SK-N-SH treated with all-trans-retinoic acid at 6 μM for 48 hours (cell line): ENCODE measurements at regions not wholly inside any gene's neighbourhood (a gene's known extent, or its start where the extent isn't known, plus 50 kb on each side); places are given as distances from the start of the nearest gene placed in this dataset.

Source experiments
- ATAC-seq: fragments of 200-7000 bp; cut with Tn5 transposase; 3 replicates; pipeline ENCODE4 v1.9.1; 2020; ENCODE audit warnings: mild to moderate bottlenecking, moderate library complexity
- ARNTL ChIP-seq: fragments of 450-650 bp; formaldehyde crosslinking; IDR thresholded peaks from 2 replicates; pipeline ENCODE4 v1.5.0; 2020; ENCODE audit warnings: low read depth, mild to moderate bottlenecking, moderate library complexity, borderline replicate concordance
- BACH2 ChIP-seq: fragments of 250-450 bp; sonication (Bioruptor Pico); IDR thresholded peaks from 2 replicates; pipeline ENCODE4 v1.9.0; 2021; ENCODE audit warnings: mild to moderate bottlenecking, borderline replicate concordance
- CSDC2 ChIP-seq: fragments of 250-450 bp; sonication (Bioruptor Pico); IDR thresholded peaks from 2 replicates; pipeline ENCODE4 v1.5.0; 2020; ENCODE audit warnings: mild to moderate bottlenecking, moderate library complexity
- CSRNP3 ChIP-seq: fragments of 250-450 bp; sonication (Bioruptor Pico); IDR thresholded peaks from 2 replicates; pipeline ENCODE4 v1.5.1; 2021; ENCODE audit warnings: mild to moderate bottlenecking, moderate library complexity
- ESRRG ChIP-seq: fragments of 250-450 bp; sonication (Bioruptor Pico); IDR thresholded peaks from 2 replicates; pipeline ENCODE4 v1.6.1; 2021; ENCODE audit warnings: mild to moderate bottlenecking
- GLIS3 ChIP-seq: fragments of 250-450 bp; sonication (Bioruptor Pico); IDR thresholded peaks from 2 replicates; pipeline ENCODE4 v1.5.0; 2020; ENCODE audit warnings: mild to moderate bottlenecking, moderate library complexity
- ISL1 ChIP-seq: fragments of 250-450 bp; sonication (Bioruptor Pico); IDR thresholded peaks from 2 replicates; pipeline ENCODE4 v2.1.2; 2022; ENCODE audit warnings: mild to moderate bottlenecking, moderate library complexity
- OSR1 ChIP-seq: fragments of 250-450 bp; sonication (Bioruptor Pico); IDR thresholded peaks from 2 replicates; pipeline ENCODE4 v1.8.0; 2022; ENCODE audit warnings: moderate library complexity, mild to moderate bottlenecking, inconsistent platforms
- POU6F1 ChIP-seq: fragments of 250-450 bp; sonication (Bioruptor Pico); IDR thresholded peaks from 2 replicates; pipeline ENCODE4 v1.8.0; 2021; ENCODE audit warnings: low read depth, mild to moderate bottlenecking, moderate library complexity, borderline replicate concordance
- PPARA ChIP-seq: fragments of 250-450 bp; sonication (Bioruptor Pico); IDR thresholded peaks from 2 replicates; pipeline ENCODE4 v1.5.0; 2020; ENCODE audit warnings: mild to moderate bottlenecking, borderline replicate concordance
- RARB ChIP-seq: fragments of 250-450 bp; sonication (Bioruptor Pico); IDR thresholded peaks from 2 replicates; pipeline ENCODE4 v1.8.0; 2021; ENCODE audit warnings: mild to moderate bottlenecking, moderate library complexity
- TCF4 ChIP-seq: fragments of 250-450 bp; sonication (Bioruptor Pico); IDR thresholded peaks from 2 replicates; pipeline ENCODE4 v1.8.0; 2021; ENCODE audit warnings: mild to moderate bottlenecking, moderate library complexity, borderline replicate concordance
- TOX ChIP-seq: fragments of 250-450 bp; sonication (Bioruptor Pico); IDR thresholded peaks from 2 replicates; pipeline ENCODE4 v1.8.0; 2021; ENCODE audit warnings: mild to moderate bottlenecking, moderate library complexity, borderline replicate concordance
- ZC3H10 ChIP-seq: fragments of 250-450 bp; sonication (Bioruptor Pico); IDR thresholded peaks from 2 replicates; pipeline ENCODE4 v1.5.1; 2021; ENCODE audit warnings: mild to moderate bottlenecking, moderate library complexity
- ZFP3 ChIP-seq: fragments of 250-450 bp; sonication (Bioruptor Pico); IDR thresholded peaks from 2 replicates; pipeline ENCODE4 v1.5.0; 2020; ENCODE audit warnings: mild to moderate bottlenecking, moderate library complexity
- ZFP30 ChIP-seq: fragments of 450-650 bp; formaldehyde crosslinking; IDR thresholded peaks from 2 replicates; pipeline ENCODE4 v1.5.0; 2022; ENCODE audit warnings: mild to moderate bottlenecking, moderate library complexity
- ZNF565 ChIP-seq: fragments of 450-650 bp; formaldehyde crosslinking; conservative IDR thresholded peaks from 2 replicates; pipeline ENCODE4 v1.5.0; 2020; ENCODE audit warnings: low read depth, mild to moderate bottlenecking, moderate library complexity
- ZNF70 ChIP-seq: fragments of 450-650 bp; formaldehyde crosslinking; IDR thresholded peaks from 2 replicates; pipeline ENCODE4 v1.5.0; 2020; ENCODE audit warnings: mild to moderate bottlenecking, moderate library complexity
- ZNF8 ChIP-seq: fragments of 450-650 bp; formaldehyde crosslinking; IDR thresholded peaks from 2 replicates; pipeline ENCODE4 v1.5.0; 2020; ENCODE audit warnings: mild to moderate bottlenecking, moderate library complexity
- TF ChIP-seq, protein P1 (sequence below): fragments of 250-450 bp; sonication (Bioruptor Pico); IDR thresholded peaks from 2 replicates; pipeline ENCODE4 v1.5.1; 2020; ENCODE audit warnings: low read depth, mild to moderate bottlenecking, moderate library complexity
- TF ChIP-seq, protein P2 (sequence below): fragments of 250-450 bp; sonication (Bioruptor Pico); IDR thresholded peaks from 2 replicates; pipeline ENCODE4 v1.5.0; 2020; ENCODE audit warnings: mild to moderate bottlenecking, moderate library complexity
- TF ChIP-seq, protein P3 (sequence below): fragments of 250-450 bp; sonication (Bioruptor Pico); IDR thresholded peaks from 2 replicates; pipeline ENCODE4 v1.8.0; 2020; ENCODE audit warnings: mild to moderate bottlenecking, moderate library complexity, borderline replicate concordance

DNA sequence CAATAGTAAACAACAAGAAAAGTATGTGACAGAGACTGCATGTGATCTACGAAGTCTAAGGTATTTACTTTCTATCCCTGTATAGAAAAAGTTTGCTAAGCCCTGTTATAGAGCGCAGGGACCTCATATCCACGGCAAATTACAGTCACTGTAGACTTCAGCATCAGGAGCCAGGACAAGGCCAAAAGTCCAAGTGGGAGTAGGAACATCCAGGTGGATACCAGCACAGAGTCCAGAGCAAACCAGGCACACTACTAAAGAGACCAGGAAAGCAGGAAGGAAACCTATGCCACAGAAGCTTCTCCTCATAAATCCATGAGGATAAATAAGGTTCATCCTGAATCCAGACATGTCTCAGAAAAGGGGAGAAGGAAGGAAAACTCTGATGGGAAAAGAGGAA lies 342.2 kb upstream of the HTR2A start:
- no peak for ATAC-seq
- no peak for TF ChIP-seq ZC3H10 (CRISPR knock-in tag)
- no peak for TF ChIP-seq BACH2
- TF ChIP-seq ESRRG (CRISPR knock-in tag), result no peak
- TF ChIP-seq ZNF8 (CRISPR knock-in tag), result no peak
- no peak for TF ChIP-seq CSDC2 (CRISPR knock-in tag)
- TF ChIP-seq RARB (CRISPR knock-in tag), result no peak
- TF ChIP-seq ZFP30 (CRISPR knock-in tag), result no peak
- TF ChIP-seq ISL1 (CRISPR knock-in tag), result no peak
- TF ChIP-seq ZFP3 (CRISPR knock-in tag), result no peak
- no peak for TF ChIP-seq CSRNP3 (CRISPR knock-in tag)
- TF ChIP-seq, protein P1, sequence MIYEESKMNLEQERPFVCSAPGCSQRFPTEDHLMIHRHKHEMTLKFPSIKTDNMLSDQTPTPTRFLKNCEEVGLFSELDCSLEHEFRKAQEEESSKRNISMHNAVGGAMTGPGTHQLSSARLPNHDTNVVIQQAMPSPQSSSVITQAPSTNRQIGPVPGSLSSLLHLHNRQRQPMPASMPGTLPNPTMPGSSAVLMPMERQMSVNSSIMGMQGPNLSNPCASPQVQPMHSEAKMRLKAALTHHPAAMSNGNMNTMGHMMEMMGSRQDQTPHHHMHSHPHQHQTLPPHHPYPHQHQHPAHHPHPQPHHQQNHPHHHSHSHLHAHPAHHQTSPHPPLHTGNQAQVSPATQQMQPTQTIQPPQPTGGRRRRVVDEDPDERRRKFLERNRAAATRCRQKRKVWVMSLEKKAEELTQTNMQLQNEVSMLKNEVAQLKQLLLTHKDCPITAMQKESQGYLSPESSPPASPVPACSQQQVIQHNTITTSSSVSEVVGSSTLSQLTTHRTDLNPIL (CRISPR knock-in tag), result no peak
- no peak for TF ChIP-seq GLIS3
- TF ChIP-seq, protein P2, sequence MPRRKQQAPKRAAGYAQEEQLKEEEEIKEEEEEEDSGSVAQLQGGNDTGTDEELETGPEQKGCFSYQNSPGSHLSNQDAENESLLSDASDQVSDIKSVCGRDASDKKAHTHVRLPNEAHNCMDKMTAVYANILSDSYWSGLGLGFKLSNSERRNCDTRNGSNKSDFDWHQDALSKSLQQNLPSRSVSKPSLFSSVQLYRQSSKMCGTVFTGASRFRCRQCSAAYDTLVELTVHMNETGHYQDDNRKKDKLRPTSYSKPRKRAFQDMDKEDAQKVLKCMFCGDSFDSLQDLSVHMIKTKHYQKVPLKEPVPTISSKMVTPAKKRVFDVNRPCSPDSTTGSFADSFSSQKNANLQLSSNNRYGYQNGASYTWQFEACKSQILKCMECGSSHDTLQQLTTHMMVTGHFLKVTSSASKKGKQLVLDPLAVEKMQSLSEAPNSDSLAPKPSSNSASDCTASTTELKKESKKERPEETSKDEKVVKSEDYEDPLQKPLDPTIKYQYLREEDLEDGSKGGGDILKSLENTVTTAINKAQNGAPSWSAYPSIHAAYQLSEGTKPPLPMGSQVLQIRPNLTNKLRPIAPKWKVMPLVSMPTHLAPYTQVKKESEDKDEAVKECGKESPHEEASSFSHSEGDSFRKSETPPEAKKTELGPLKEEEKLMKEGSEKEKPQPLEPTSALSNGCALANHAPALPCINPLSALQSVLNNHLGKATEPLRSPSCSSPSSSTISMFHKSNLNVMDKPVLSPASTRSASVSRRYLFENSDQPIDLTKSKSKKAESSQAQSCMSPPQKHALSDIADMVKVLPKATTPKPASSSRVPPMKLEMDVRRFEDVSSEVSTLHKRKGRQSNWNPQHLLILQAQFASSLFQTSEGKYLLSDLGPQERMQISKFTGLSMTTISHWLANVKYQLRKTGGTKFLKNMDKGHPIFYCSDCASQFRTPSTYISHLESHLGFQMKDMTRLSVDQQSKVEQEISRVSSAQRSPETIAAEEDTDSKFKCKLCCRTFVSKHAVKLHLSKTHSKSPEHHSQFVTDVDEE, result no peak
- TF ChIP-seq TCF4, result no peak
- no peak for TF ChIP-seq ZNF70 (CRISPR knock-in tag)
- TF ChIP-seq ZNF565 (CRISPR knock-in tag), result no peak
- no peak for TF ChIP-seq ARNTL (CRISPR knock-in tag)
- TF ChIP-seq POU6F1 (CRISPR knock-in tag), result no peak
- TF ChIP-seq OSR1 (CRISPR knock-in tag), result no peak

DNA sequence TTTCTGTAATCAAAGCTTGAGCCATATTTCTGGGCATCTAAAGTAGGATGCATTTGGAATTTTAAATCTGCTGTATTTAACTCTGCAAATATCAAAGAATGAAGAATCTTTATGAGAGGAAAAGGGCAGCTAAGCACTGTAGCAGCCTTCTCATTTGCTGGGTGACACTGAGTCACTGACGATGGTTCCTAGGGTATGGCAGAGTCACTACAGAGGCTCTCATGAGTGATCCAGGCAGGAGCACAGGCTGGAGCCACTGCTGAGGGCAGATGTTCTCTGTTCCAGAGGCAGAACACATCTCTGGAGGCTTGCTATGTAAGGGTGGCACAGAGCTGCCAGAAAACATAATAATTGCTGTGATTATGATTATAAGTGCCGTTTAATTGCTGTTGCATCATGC lies 340.7 kb upstream of the HTR2A start:
- no peak for TF ChIP-seq CSRNP3 (CRISPR knock-in tag)
- TF ChIP-seq ZNF565 (CRISPR knock-in tag), result no peak
- TF ChIP-seq ESRRG (CRISPR knock-in tag), result no peak
- TF ChIP-seq OSR1 (CRISPR knock-in tag), result no peak
- TF ChIP-seq ZFP3 (CRISPR knock-in tag), result no peak
- TF ChIP-seq ZC3H10 (CRISPR knock-in tag), result no peak
- no peak for TF ChIP-seq GLIS3
- no peak for TF ChIP-seq TOX (CRISPR knock-in tag)
- TF ChIP-seq RARB (CRISPR knock-in tag), result no peak
- no peak for TF ChIP-seq BACH2
- TF ChIP-seq, protein P3, sequence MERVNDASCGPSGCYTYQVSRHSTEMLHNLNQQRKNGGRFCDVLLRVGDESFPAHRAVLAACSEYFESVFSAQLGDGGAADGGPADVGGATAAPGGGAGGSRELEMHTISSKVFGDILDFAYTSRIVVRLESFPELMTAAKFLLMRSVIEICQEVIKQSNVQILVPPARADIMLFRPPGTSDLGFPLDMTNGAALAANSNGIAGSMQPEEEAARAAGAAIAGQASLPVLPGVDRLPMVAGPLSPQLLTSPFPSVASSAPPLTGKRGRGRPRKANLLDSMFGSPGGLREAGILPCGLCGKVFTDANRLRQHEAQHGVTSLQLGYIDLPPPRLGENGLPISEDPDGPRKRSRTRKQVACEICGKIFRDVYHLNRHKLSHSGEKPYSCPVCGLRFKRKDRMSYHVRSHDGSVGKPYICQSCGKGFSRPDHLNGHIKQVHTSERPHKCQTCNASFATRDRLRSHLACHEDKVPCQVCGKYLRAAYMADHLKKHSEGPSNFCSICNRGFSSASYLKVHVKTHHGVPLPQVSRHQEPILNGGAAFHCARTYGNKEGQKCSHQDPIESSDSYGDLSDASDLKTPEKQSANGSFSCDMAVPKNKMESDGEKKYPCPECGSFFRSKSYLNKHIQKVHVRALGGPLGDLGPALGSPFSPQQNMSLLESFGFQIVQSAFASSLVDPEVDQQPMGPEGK (CRISPR knock-in tag), result no peak
- TF ChIP-seq, protein P2, result no peak
- no peak for TF ChIP-seq POU6F1 (CRISPR knock-in tag)
- TF ChIP-seq PPARA, result no peak
- no peak for TF ChIP-seq TCF4
- TF ChIP-seq ZNF8 (CRISPR knock-in tag), result no peak
- TF ChIP-seq, protein P1 (CRISPR knock-in tag), result no peak
- TF ChIP-seq ARNTL (CRISPR knock-in tag), result no peak

More for the DNA sequence above, 340.7 kb upstream of the HTR2A start:
- ATAC-seq, result no peak
